CD4-positive, alpha-beta T cell treated with Interleukin-17A for 1 hour (primary cell): ENCODE measurements at regions not wholly inside any gene's neighbourhood (a gene's known extent, or its start where the extent isn't known, plus 50 kb on each side); places are given as distances from the start of the nearest gene placed in this dataset.
"Not testable (repeated sequence)": the region's sequence is repeated elsewhere in the genome, so short reads cannot be mapped to it uniquely, and the experiment has no call there.

ENCODE experiments used
- DNase-seq: peaks from one replicate; pipeline ENCODE4 v3.0.0-alpha.2; 2020

DNA sequence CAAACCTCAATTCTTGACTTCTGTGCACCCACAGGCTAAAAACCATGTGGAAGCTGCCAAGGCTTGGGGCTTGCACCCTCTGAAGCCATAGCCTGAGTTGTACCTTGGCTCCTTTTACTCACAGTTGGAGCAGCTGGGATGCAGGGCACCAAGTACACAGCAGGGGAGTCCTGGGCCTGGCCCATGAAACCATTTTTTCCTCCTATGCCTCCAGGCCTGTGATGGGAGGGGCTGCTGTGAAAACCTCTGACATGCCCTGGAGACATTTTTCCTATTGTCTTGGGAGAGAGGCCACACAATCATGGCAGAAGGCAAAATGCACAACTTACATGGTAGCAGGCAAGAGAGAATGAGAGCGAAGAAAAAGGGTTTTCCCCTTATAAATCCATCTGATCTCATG is 568.6 kb downstream of the SMARCA1 start:
- not testable (repeated sequence) for DNase-seq

DNA sequence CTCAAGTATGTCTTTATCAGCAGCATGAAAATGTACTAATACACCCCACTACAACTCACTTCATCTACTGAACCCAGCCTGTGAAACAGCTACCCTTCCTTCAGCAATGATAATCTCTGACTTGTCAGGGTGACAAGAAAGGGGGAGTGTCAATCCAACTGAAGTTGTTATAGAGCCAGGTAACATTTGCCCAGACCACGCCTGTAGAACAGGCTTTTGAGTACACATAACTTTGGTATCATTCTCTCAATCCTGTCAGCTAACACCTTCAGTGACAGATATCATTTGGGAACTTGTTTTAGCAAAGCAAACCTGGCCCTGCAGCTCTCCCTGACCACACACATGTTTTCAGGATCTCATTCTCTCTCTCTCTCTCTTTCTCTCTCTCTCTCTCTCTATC is 592.2 kb downstream of the SMARCA1 start:
- no peak for DNase-seq

DNA sequence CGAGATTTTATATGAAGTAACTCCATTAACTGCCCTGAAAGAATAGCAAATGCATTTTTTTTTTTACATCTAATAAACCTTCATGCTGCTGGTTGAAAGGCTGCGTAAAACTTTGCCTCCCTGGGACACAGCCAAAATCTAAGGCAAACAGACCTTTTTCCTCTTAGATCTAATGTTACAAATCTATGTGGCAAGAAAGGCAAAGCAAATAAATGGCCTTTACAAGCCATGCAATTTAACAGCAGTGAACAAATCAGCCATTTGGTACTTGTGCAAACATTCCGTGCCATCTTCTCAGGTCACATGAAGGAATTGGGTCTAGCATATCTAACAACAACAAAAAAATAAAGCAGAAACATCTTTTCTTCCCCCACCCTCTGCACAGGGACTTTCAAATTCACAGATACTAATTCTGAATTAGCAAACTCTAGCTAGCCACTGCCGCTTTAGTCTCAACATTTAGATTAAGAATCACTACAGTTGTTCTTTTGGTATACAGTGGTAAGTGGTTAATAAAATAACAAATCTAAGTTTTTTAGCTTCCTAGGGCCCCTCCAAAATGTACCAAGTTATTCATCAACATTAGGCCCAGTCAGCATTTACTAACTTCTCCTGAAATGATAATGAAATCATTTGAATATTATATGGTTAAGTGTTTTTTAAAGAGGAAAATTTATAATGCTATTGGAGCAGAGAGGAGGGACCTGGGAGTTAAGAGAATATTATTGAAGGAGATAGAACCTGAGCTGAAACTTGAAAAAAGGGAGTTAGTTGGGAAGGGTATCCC is 593.8 kb downstream of the SMARCA1 start:
- DNase-seq: no peak

DNA sequence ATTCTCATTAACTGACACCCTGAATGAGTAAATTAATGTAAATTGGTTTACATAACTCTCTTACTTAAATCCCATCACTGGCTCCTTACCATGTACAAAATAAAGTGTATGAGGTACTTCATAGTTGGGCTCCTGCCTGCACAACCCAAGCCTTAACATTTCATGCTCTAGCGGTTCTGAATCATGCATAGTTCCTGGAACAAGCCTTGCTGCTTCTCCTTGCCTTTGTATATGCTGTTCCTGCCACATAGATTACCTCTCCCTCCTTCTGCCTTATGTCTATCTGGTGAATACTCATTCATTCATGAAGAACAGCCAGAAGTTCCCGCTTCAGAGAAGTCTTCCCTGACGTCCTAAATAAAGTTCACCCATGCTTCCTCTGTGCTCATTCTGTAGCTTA is 594.7 kb downstream of the SMARCA1 start:
- DNase-seq: no peak

DNA sequence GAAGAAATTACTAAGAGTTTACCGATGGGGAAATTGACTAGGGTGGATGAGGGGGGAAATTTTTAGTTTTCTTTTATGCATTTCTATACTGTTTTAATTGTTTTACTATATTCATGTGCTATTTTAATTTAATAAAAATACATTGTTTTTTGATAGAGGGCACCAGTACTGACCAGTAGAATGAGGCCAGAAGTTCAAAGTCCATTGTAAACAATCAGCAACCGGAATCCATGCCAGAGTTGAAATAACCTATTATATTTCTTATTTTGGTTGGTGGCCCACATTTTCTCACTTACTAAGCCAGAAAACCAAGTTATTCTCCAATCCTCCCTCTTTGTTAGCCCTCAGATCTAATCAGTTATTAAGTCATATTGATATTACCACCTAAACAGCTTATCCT is 595.9 kb downstream of the SMARCA1 start:
- no peak for DNase-seq

DNA sequence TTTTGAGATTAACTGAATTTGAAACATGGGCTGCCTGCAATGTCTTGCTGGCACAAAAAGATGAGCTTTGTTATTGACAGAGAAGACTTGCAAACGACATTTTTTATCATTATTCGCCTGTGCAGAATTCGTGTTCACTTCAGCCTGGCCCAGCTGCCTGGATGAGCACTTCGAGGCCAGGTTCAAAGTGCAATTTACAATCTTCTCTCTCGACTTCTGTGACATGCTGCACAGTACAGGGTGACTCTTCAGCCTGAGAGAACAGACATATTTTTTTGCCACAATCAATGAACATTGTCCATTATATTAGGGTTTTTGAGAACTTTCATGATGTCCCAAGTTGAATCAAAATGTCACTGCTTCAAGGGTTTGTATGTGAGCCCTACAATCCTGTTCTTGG is 616.5 kb downstream of the SMARCA1 start:
- DNase-seq: no peak

DNA sequence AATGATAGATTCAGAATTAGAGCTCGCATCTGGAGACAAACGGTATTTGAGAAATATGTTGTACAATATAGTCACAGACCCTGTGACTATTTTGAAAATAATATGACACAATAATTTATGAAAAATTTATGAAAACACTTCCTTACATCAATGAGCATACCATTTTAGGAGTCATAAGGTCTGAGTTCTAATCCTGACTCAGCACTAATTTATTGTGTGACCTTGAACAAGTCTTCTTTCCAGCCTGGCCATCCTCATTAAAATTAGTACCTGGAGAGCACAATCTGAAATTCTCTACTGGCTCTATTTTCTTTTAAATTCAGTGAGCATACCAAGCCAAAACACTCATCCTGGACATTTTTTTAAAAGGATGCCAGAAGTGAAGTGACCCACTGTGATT is 622.3 kb downstream of the SMARCA1 start:
- no peak for DNase-seq

DNA sequence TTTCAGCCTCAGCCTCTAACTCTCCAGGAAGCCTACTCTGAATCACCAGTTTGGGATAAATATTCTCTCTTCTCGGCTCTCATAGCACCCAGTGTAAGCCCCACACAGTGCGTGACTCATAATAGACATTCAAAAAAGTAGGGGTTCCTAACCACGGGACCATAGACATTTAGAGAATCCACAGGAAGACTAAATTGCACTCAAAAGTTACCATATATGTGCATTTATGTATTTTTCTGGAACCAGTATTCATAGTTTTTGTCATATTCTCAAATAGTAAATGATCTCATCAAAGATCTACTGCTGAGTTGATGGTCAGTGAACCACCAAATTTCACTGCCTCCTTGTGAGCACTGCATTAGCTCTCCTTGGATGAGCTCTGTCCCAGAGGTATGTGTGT is 625.7 kb downstream of the SMARCA1 start:
- no peak for DNase-seq

DNA sequence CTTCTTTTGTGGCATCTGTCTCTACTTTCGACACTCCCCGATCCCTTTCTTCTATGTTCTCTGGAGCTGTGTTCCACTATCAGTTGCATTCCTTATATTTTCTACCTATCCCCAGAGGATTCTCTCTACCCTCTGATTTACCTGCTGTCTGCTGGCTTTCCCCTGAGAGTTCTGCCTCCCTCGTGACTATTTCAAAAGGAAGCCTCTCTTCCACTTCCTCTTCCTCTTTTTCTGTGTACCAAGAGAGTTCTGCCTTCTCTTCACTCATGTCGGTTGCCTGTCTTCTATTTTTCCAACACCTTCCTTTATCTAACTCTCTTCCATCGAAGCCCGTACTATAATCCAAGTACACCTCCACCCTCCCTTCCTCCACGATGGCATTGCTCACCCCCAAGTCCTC is 631.7 kb downstream of the SMARCA1 start:
- no peak for DNase-seq

DNA sequence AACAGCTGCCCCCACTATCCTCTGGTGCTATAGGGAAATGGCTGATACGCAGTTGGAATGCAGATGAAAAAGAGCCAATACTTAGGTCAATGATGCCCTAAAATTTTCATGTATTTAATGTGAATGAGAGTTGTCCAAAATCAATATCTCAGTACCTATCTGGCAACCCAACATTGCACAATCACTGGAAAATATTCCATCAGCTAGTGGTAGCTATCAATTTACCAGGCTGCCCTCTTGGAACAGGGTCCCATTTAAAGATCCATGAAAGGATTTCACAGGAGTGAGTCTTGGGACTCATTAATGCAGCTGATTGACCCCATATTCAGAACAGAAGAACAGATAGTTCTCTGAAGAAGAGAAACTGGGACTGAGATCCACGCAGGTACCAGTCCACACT is 638.9 kb downstream of the SMARCA1 start:
- DNase-seq: no peak

DNA sequence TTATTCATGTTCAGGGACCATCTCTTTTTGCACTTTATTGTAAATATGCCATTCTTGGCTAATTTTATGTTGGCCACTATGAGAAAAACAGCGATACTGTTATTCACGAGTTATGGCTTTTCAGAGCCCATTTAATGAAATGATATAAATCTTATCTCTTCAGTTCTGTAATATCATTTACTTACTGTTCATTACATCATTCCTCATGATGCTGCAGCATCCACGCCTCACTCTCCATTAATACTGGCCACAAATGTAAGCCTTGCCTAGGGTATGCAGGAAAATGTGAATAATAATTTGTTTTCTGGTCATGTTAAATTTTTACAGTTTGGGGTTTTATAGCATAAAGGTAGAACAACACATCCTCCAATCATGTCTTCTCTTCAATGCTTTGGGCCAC is 639.6 kb downstream of the SMARCA1 start:
- no peak for DNase-seq

DNA sequence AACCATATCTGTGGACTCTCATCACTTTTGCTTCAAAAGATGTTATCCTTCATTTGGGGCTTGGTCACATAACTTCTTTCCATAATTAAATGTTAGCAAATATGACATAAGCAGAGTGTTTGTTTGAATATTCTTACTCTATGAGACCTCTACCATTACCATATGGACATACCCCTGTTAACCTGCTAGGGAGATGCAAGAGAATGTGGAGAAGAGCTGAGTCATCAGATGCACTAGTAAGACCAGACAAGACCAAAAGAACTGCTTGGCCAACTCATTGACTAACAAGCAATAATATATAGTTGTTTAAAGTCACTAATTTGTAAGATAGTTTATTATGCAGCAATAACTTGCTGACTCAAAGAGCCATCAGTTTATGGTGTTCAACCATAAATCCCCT is 652.9 kb downstream of the SMARCA1 start:
- no peak for DNase-seq

DNA sequence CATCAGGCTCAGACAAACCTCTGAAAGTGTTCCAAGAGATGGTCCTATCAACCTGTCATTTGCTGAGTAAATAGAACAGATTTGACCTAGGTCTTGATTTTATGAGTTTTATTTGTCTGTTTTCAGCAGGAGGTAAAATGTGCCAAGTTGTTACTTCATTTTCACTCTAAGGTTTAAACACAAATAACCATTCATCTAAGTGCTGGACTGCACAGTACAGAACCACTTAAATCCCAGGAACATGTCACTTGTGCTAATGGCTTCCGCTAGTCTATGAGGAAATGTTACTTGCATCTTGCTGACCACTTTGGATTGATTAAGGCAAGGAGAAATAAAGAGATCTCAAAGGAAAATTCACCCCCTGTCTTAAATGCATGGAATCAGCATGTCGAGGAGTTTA is 660.7 kb downstream of the SMARCA1 start:
- no peak for DNase-seq

DNA sequence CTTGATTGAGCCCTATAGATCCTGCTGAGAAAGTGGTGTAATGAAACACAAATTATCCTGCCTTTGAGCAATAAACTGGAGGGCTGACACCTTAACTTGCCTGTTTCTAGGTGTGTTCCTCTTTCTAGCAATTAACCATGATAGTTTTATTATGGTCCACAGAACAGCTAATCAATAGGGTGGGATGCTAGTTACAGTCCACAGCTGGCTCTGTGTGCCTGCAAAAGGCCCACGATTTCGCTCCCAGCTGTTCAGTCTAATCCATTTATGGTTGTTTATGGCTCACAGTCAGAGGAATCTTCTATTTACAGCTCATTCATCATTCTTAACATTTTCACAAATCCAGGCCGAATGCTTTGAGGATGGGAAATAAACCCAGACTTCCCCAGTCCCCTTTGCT is 674.9 kb downstream of the SMARCA1 start:
- DNase-seq: no peak

DNA sequence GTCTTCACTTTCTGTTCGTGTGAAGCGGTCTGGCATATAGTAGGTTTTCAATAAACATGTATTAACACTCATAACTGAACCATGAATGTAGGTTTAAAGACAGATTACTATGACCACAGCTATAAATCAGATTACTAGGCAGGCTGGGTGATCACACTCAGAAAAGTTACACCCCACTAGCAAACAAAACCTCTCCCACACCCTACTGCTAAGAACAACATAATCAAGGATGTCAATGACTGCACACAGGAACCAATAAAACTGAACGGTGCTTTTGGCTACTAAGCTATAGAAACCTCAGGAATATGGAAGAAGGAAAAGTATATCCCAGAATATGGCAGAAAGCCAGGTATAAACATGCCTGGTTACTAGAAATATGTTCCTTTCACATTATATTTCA is 676.9 kb downstream of the SMARCA1 start:
- DNase-seq: no peak

DNA sequence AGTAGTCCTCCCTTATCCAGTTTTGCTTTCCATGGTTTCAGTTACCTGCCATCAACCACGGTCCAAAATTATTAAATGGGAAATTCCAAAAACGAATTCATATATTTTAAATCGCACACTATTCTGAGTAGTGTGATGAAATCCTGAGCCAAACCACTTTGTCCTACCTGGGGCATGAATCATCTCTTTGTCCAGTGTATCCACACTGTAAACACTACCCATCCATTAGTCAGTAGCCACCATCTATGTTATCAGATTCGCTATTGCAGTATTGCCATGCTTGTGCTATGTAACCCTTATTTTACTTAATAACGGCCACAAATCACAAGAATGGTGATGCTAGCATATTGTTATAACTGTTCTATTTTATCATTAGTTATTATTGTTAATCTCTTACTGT is 704.6 kb downstream of the SMARCA1 start:
- DNase-seq: no peak

DNA sequence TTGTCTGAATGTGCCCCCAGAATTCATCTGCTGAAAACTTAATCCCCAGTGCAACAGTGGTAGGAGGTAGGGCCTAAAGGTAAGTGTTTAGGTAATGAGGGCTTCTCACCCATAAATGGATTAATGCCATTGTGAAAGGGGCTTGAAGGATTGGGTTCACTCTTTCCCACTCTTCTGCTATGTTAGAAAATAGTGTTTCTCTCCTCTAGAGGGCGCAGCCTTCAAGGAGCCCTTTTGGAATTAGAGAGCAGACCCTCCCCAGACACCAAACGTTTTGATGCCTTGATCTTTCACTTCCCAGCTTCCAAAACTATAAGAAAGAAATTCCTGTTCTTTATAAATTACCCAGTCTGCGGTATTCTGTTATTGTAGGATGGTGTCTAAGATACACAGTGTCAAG is 706.4 kb downstream of the SMARCA1 start:
- DNase-seq: no peak

DNA sequence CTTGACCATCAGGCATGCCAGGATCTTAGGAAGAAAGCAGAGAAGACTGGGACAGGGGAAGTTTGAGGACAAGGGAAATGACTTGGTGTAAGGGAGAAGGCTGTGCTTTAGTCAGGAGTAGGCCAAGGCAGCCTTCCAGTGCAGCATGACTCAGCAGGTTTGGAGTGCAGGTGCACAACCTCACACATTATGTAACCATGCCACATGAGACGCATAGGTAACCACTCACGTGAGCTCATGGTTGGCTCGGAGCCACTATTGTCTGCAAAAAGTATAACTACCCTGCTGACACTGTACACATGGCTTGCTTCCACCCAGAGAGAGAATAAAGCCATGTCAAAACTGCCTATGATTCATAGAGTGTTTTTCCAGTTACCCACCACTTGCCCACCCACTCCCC is 715.9 kb downstream of the SMARCA1 start:
- peak; percentile 9 for DNase-seq

DNA sequence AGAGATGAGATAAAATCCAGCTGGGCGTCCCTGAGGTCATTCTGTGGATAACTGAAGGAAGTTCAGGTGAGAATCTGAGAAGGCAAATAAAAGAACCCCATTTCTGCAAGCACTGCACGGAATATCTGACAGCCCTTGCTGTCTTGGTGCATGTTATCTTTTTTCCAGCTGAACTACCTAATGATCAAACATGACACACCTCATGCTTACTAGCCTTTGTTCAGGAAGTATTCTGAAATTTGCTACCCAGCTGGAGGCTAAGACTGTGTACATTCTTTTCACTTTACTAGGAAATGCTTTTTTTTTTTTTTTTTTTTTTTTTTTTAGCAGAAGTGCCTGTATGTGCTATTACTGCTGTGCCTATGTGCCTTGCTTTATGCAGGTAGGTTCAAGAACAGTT is 718.1 kb downstream of the SMARCA1 start:
- no peak for DNase-seq

DNA sequence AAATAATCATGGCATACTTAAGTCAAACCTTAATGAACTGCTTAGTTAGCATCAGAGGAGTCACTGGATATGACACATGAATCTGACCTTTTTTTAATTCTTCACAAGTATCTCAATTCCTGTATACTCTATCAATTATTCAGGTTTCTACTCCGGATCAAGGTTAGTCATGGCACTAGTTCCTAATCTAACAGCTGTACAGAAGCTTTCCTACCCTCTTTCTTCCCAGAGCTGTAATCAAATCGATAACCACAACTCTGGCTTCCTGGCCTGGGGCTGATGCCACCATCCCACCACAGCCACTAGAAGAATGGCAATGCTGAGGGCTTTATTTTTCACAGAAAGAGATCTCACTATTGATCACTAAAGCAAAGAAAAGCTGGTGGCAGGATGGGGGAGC is 718.5 kb downstream of the SMARCA1 start:
- no peak for DNase-seq

DNA sequence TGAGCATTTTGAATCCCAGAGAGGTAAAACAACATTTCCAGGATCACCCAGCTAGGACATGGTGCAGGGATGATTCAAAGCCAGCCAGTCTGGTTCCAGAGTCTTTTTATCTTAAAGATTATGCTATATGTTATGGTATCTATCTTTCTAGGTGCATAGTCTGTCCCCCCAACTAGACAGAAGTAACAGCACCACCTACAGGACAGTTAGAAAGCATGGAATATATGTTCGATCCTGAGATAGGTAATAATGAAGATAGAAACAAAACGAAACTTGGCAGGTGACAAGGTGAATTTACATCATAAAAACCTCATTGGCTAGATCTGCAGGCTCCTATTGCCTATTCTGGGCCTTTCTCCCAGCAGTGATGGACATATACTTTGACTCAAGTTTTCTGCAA is 723.2 kb downstream of the SMARCA1 start:
- DNase-seq: no peak

DNA sequence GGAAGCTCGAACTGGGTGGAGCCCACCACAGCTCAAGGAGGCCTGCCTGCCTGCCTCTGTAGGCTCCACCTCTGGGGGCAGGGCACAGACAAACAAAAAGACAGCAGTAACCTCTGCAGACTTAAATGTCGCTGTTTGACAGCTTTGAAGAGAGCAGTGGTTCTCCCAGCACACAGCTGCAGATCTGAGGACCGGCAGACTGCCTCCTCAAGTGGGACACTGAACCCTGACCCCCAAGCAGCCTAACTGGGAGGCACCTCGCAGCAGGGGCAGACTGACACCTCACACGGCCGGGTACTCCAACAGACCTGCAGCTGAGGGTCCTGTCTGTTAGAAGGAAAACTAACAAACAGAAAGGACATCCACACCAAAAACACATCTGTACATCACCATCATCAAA is 730.9 kb upstream of the ACTRT1 start:
- not testable (repeated sequence) for DNase-seq

DNA sequence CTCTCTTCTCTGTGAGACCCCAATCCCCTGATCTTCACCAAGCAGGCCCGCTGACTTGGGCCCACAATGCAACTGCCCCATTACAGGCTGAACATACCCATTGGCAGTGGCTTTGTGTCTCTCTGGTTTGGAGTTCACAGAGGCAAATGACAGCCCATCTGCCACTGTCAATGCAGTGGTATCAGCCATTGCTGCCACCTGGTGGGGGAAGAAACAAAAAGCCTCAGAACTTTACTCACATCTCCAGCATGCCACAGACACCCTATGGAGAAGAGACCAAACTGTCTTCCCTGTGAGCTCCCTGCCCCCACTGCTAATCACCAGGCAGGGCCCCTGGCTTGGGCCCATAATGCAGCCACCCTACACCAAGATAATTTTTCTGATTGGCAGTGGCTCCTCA is 729.3 kb upstream of the ACTRT1 start:
- DNase-seq: peak; percentile 12

DNA sequence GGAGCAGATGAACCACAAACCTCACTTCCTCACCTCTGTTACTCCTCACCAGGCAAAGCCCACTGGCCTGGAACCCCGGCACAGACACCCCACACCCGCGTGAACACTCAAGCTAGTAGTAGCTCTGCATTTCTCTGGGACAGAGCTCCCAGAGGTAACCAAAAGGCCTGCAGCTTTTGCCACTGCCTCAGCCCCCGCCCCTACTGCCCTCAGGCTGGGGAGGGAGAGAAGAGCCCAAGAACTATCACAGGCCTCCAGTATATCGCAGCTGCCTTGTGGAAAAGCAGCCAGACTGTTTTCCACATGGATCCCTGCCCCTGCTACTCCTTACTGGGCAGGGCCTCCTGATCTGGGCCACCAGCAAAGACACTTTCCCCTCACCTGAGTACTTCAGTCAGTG is 728.7 kb upstream of the ACTRT1 start:
- no peak for DNase-seq

DNA sequence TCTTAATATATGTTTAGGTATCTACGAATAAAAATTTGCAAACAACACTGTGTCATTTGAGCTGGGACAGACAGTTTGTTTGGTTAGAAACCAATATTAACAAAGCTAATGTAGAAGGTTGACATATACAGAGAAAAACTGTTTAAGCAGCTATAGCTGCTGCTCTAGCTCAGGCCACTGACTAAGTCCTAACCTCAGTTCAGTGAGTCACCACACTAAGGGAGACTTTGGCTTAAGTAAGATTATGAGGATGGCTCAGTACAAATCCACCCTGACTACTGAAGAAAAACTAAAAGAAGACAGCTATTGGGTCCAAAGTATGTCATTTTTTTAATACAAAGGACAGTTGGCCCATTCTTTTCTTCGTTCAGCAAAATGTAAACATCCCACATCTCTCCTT is 717.3 kb upstream of the ACTRT1 start:
- DNase-seq: no peak

DNA sequence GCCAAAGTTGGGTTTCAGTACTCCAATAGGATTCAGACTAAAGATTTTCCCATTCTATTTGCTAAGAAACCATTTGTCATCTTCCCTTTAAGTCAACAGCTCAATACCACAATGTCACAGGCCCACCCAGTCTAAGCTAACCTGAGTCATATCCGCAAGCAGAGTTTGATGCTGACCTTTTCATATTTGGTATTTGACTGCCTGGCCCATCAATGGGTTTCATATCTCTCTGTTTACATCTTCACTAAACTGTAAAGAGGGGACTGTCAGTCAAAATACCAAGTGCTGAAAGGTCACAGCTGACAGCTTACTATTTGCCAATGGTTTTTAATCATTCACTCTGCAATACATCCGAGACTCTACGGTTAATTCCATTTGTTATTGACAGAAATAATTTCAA is 707.5 kb upstream of the ACTRT1 start:
- no peak for DNase-seq
